ENCODE measurements at regions not wholly inside any gene's neighbourhood (a gene's known extent, or its start where the extent isn't known, plus 50 kb on each side); places are given as distances from the start of the nearest gene placed in this dataset.

- TF ChIP-seq POLR2A (IDR thresholded peaks at IDR 0.05) (no peak), CTCF (IDR thresholded peaks at IDR 0.05) (no peak)
Observed at GRCh38 chr3:13243586-13243985, 170.4 kb upstream of the IQSEC1 start.
